ENCODE measurements at regions not wholly inside any gene's neighbourhood (a gene's known extent, or its start where the extent isn't known, plus 50 kb on each side); places are given as distances from the start of the nearest gene placed in this dataset.

GRCh38 chrX:82756272-82756671, 751.8 kb upstream of the POU3F4 start:
- intact Hi-C loops (cut with micrococcal nuclease) (no loop called here), in situ Hi-C loops (cut with MboI) (no loop called here)
- Histone ChIP-seq H3K4me3 (no peak overlapping the region), H3K9me3 (replicated peaks; ENCODE audit: control insufficient read depth, insufficient read depth, low read depth, low read length) (no peaks in the 10 kb centered on the region), H2AFZ (ENCODE audit: low read depth, low read length) (no peak overlapping the region), H4K20me1 (replicated peaks; ENCODE audit: control insufficient read depth, insufficient read depth, low read length) (no peaks in the 10 kb centered on the region), H3K4me1 (replicated peaks in 1 of 2; ENCODE audit: control insufficient read depth in 2 of 2, insufficient read depth in 2 of 2, low read length in 2 of 2) (no peaks in the 10 kb centered on the region), H3K36me3 (ENCODE audit: control insufficient read depth, insufficient read depth, low read length) (no peaks in the 10 kb centered on the region), H3K27ac (ENCODE audit: extremely low read depth, low read depth, low read length) (no peak overlapping the region), H3K4me2 (ENCODE audit: insufficient read depth, low read length) (no peak overlapping the region), H3K27me3 (ENCODE audit: control insufficient read depth in 2 of 2, insufficient read depth in 2 of 2, low read length in 2 of 2) (no peaks in the 10 kb centered on the region), H3K79me2 (ENCODE audit: control insufficient read depth, insufficient read depth, low read length) (no peaks in the 10 kb centered on the region), H3K9me1 (ENCODE audit: control insufficient read depth, insufficient read depth, low read length) (no peaks in the 10 kb centered on the region), H3K9ac (ENCODE audit: insufficient read depth in 1 of 2, low read depth in 2 of 2, low read length in 2 of 2) (no peak overlapping the region)
- no TSS peak for BruUV-seq (replicated peaks)
- POLR2A ChIA-PET, result no interaction called here
- DNase-seq (ENCODE audit: extremely low read depth in 1 of 4, low spot score in 3 of 4), result no peak
- CTCF ChIA-PET (ENCODE audit: low intra/inter-chr PET ratio), result no interaction called here
- TF ChIP-seq, protein P1, sequence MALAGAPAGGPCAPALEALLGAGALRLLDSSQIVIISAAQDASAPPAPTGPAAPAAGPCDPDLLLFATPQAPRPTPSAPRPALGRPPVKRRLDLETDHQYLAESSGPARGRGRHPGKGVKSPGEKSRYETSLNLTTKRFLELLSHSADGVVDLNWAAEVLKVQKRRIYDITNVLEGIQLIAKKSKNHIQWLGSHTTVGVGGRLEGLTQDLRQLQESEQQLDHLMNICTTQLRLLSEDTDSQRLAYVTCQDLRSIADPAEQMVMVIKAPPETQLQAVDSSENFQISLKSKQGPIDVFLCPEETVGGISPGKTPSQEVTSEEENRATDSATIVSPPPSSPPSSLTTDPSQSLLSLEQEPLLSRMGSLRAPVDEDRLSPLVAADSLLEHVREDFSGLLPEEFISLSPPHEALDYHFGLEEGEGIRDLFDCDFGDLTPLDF (CRISPR knock-in tag; IDR thresholded peaks at IDR 0.05), result no peak
- TF ChIP-seq, protein P2, sequence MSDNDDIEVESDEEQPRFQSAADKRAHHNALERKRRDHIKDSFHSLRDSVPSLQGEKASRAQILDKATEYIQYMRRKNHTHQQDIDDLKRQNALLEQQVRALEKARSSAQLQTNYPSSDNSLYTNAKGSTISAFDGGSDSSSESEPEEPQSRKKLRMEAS (CRISPR knock-in tag; IDR thresholded peaks at IDR 0.05), result no peak
- TF ChIP-seq PHB2 (IDR thresholded peaks at IDR 0.05; ENCODE audit: low read depth), result no peak
- TF ChIP-seq MEF2A (IDR thresholded peaks at IDR 0.05; ENCODE audit: control insufficient read depth, low read depth, low read length), result no peak
- no peak for TF ChIP-seq E2F3 (CRISPR knock-in tag; IDR thresholded peaks at IDR 0.05)
- no peak for TF ChIP-seq SMARCB1 (IDR thresholded peaks at IDR 0.05; ENCODE audit: insufficient read length, low read depth)
- TF ChIP-seq ZNF57 (CRISPR knock-in tag; IDR thresholded peaks at IDR 0.05), result no peak
- TF ChIP-seq GTF2A2 (tag; IDR thresholded peaks at IDR 0.05), result no peak
- no peak for TF ChIP-seq SIN3A (IDR thresholded peaks at IDR 0.05; ENCODE audit: borderline replicate concordance in 2 of 2, control insufficient read depth in 1 of 2, low read depth in 2 of 2, low read length in 2 of 2)
- no peak for TF ChIP-seq MCM5 (IDR thresholded peaks at IDR 0.05; ENCODE audit: low read depth)
- TF ChIP-seq MCM2 (IDR thresholded peaks at IDR 0.05; ENCODE audit: low read depth), result no peak
- FAIRE-seq, result no peak
- 0% methylated on average over 6 of the region's 6 CpGs for WGBS (ENCODE audit: insufficient coverage, low coverage, missing lambda C conversion rate)
- no peak for ATAC-seq

Measured in K562 (cell line).